Brain microvascular endothelial cell (primary cell): ENCODE measurements at regions not wholly inside any gene's neighbourhood (a gene's known extent, or its start where the extent isn't known, plus 50 kb on each side); places are given as distances from the start of the nearest gene placed in this dataset.
A peak's percentile ranks its signal among the peaks of the same experiment; 100 is the strongest.

Experiments
- DNase-seq: peaks from one replicate; pipeline ENCODE4 v3.0.0-alpha.2; 2020
- H3K27ac ChIP-seq: fragments of 250-450 bp; sonication (Bioruptor Pico); 2 replicates; pipeline ENCODE4 v1.5.1; 2020; ENCODE audit warnings: mild to moderate bottlenecking, moderate library complexity
- H3K27me3 ChIP-seq: fragments of 250-450 bp; sonication (Bioruptor Pico); replicated peaks from 2 replicates; pipeline ENCODE4 v1.5.1; 2020; ENCODE audit warnings: mild to moderate bottlenecking
- H3K36me3 ChIP-seq: fragments of 250-450 bp; sonication (Bioruptor Pico); replicated peaks from 2 replicates; pipeline ENCODE4 v1.5.1; 2020; ENCODE audit warnings: mild to moderate bottlenecking
- H3K4me3 ChIP-seq: 2 replicates; pipeline ENCODE4 v1.5.1; 2011; ENCODE audit warnings: low read depth, mild to moderate bottlenecking, control low read depth, low read length, moderate library complexity
- in situ Hi-C: cut with HindIII; loops from 2 replicates; pipeline ENCODE4 v1.10.0; 2017; ENCODE audit warnings: low sequenced_read_pairs, low pct_ligation_motif_present
- TF ChIP-seq, protein P1 (sequence below): IDR thresholded peaks from 2 replicates; pipeline ENCODE4 v1.5.1; 2011; ENCODE audit warnings: low read depth, mild to moderate bottlenecking, moderate library complexity, low read length, control low read depth, inconsistent platforms; ENCODE audit errors: missing control alignments

DNA sequence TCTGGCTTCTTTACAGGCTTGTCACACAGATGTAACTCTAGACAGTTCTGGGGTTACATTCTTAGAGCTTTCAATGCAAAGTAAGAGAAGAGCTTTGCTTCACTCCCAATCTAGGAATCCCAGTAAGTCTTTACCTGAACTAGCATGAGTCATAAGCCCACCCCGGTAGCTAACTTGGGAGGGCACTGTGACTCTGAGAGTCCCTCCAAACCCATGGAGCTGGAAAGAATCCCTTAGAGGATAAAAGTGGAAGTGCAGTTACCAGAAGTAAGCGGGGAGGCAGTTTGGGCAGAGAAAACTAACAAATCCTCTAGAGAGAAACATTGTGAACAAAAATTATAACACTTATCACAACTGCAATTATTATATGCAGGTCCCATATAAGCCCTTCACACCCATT lies 84.0 kb upstream of the SMLR1 start:
- in situ Hi-C loops, result no loop called here
- DNase-seq, result no peak
- Histone ChIP-seq H3K27me3 (no peaks in the 10 kb centered on the region), H3K27ac (no peak overlapping the region), H3K36me3 (no peaks in the 10 kb centered on the region), H3K4me3 (no peak overlapping the region)
- TF ChIP-seq, protein P1, sequence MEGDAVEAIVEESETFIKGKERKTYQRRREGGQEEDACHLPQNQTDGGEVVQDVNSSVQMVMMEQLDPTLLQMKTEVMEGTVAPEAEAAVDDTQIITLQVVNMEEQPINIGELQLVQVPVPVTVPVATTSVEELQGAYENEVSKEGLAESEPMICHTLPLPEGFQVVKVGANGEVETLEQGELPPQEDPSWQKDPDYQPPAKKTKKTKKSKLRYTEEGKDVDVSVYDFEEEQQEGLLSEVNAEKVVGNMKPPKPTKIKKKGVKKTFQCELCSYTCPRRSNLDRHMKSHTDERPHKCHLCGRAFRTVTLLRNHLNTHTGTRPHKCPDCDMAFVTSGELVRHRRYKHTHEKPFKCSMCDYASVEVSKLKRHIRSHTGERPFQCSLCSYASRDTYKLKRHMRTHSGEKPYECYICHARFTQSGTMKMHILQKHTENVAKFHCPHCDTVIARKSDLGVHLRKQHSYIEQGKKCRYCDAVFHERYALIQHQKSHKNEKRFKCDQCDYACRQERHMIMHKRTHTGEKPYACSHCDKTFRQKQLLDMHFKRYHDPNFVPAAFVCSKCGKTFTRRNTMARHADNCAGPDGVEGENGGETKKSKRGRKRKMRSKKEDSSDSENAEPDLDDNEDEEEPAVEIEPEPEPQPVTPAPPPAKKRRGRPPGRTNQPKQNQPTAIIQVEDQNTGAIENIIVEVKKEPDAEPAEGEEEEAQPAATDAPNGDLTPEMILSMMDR, result peak; percentile 31

DNA sequence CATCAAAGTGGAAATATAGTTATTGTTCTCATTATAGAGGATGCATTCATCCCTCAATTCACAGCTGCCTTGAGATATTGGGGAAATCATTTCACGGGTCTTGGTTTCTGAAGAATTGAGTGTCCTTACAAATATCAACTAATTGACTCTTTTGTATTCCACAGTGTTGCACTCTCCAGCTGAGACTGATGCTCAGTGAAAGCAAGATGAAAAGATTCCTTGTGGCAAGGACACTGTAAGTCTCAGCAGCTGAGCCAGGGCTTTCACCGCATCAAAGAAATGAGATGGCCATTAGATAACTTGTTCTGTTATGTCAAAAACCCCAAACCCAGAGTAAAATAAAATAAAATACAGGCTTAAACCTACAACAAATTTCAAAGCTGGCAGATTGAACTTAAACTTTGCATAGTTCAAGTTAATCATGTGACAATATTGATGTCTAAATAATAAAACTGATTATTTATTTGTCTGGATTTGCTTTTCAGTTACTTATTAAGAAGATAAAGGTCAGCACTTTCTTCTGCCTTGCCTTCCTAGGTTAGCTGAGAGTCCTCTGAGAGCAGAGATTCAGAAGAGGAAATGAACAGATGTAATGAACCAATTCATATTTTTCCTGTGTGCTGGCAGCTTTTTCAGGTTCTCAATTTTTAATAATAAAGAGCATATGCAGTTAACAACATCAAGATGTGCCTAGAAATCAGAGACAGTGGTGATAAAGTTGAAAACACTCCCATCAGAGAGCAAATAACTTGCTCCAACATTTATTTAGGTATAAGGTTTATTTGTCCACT lies 82.4 kb upstream of the SMLR1 start:
- no peak for DNase-seq
- in situ Hi-C loops, result no loop called here
- Histone ChIP-seq H3K27ac (no peak overlapping the region), H3K27me3 (no peaks in the 10 kb centered on the region), H3K4me3 (no peak overlapping the region), H3K36me3 (no peaks in the 10 kb centered on the region)
- TF ChIP-seq, protein P1, result no peak

DNA sequence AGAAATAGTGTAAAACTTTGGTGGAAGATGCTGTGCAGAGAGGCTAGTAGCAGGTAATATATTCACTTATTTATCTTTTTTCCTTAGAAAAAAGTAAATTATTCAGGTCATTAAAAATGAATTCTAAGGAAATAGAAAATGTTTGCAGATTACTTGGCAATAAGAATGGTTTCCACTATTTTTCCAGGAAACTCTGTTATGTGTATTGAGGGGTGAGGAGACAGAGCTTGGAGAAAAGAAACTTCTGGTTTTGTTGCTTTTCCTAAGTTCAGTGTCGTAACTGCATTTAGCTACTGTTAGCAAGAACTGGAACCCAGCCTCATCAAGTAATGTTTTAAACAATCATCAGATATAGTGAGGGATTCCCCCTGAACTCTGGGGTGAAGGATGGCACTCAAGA lies 79.2 kb upstream of the SMLR1 start:
- no peak for DNase-seq
- Histone ChIP-seq H3K27ac (no peak overlapping the region), H3K36me3 (no peaks in the 10 kb centered on the region), H3K27me3 (no peaks in the 10 kb centered on the region), H3K4me3 (no peak overlapping the region)
- TF ChIP-seq, protein P1, result no peak
- in situ Hi-C loops, result no loop called here

DNA sequence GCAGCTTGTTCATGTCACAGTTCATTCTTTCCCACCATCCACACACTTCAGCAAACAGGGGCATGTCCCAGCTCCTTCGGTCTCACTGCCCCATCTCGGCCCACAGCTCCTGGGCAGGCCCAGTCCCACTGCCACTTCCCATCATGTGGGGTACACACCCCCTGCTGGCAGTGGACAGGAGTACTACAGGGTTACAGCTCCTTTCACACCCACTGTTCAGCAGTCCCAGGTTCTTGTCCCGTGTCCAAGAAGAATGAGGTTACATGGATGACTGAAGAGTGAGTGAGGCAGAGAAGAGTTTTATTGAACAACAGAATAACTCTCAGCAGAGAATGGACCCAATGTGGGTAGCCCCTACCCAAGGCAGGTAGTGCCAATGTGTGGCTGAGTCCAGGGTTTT lies 77.8 kb upstream of the SMLR1 start:
- Histone ChIP-seq H3K36me3 (no peaks in the 10 kb centered on the region), H3K27me3 (no peaks in the 10 kb centered on the region), H3K27ac (no peak overlapping the region), H3K4me3 (no peak overlapping the region)
- DNase-seq, result no peak
- TF ChIP-seq, protein P1, result peak; percentile 9
- in situ Hi-C loops, result no loop called here

DNA sequence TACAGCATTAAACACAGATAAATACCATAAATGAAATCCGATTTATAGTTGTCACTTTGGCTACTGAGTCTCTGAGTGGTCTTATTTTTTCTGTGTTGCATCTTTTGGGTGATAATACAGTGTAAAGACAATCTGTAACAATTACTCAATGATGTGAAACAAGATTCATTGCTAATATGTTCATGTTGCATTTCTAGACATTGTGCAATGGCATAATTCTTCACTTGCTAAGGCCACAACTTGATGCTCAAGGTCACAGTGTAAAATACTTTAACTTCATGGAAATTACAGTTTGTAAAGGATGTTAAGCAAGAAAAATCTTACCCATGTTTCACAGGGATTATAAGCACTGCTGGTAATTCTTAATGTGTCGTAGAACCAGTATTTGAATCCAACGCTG lies 74.9 kb upstream of the SMLR1 start:
- TF ChIP-seq, protein P1, result no peak
- Histone ChIP-seq H3K27ac (no peak overlapping the region), H3K36me3 (no peaks in the 10 kb centered on the region), H3K27me3 (no peaks in the 10 kb centered on the region), H3K4me3 (no peak overlapping the region)
- DNase-seq, result no peak
- in situ Hi-C loops, result no loop called here
